Nephron progenitor cell (in vitro differentiated cells): ENCODE measurements at regions not wholly inside any gene's neighbourhood (a gene's known extent, or its start where the extent isn't known, plus 50 kb on each side); places are given as distances from the start of the nearest gene placed in this dataset.
"Not testable (repeated sequence)": the region's sequence is repeated elsewhere in the genome, so short reads cannot be mapped to it uniquely, and the experiment has no call there.

ENCODE experiments used
- DNase-seq: peaks from one replicate; pipeline ENCODE4 v3.0.0; 2021
- H3K27ac Mint-ChIP-seq: 2 replicates; pipeline ENCODE4 v1.8.0; 2021; ENCODE audit warnings: mild to moderate bottlenecking, moderate library complexity, mixed read lengths
- H3K27me3 Mint-ChIP-seq: 2 replicates; pipeline ENCODE4 v1.8.0; 2021; ENCODE audit warnings: mild to moderate bottlenecking, low read depth, mixed read lengths; ENCODE audit not compliant: poor library complexity
- H3K36me3 Mint-ChIP-seq: 2 replicates; pipeline ENCODE4 v1.8.0; 2021; ENCODE audit warnings: low read depth, mixed read lengths
- H3K4me1 Mint-ChIP-seq: 2 replicates; pipeline ENCODE4 v1.8.0; 2021; ENCODE audit warnings: mixed read lengths
- H3K4me3 Mint-ChIP-seq: 2 replicates; pipeline ENCODE4 v1.8.0; 2021; ENCODE audit warnings: mild to moderate bottlenecking, moderate library complexity, mixed read lengths
- H3K9me3 Mint-ChIP-seq: 2 replicates; pipeline ENCODE4 v1.8.0; 2021; ENCODE audit warnings: mild to moderate bottlenecking, moderate library complexity, mixed read lengths
- CTCF ChIP-seq: fragments of 200-600 bp; sonication (generic); IDR thresholded peaks from 2 replicates; pipeline ENCODE4 v1.5.0; 2021; ENCODE audit warnings: antibody characterized with exemption

GRCh38 chr4:147157860-147158701, 212.4 kb upstream of the TTC29 start:
- DNase-seq, result peak; percentile 72

GRCh38 chr4:147160908-147161513, 215.3 kb upstream of the TTC29 start:
- Mint-ChIP-seq H3K9me3 (no peaks in the 10 kb centered on the region), H3K27me3 (no peaks in the 10 kb centered on the region), H3K4me3 (no peak overlapping the region), H3K27ac (no peak overlapping the region), H3K36me3 (no peaks in the 10 kb centered on the region), H3K4me1 (peaks cover 27% of the 10 kb centered on the region)
- DNase-seq, result peak; percentile 28
- peak; percentile 84 for TF ChIP-seq CTCF

More at GRCh38 chr4:147157860-147158701, 212.4 kb upstream of the TTC29 start:
- H3K27me3 Mint-ChIP-seq, result no peaks in the 10 kb centered on the region
- peak overlapping the region; percentile 80 for H3K4me3 Mint-ChIP-seq
- no peak for TF ChIP-seq CTCF
- H3K36me3 Mint-ChIP-seq, result no peaks in the 10 kb centered on the region
- H3K9me3 Mint-ChIP-seq, result no peaks in the 10 kb centered on the region
- no peak overlapping the region for H3K27ac Mint-ChIP-seq
- H3K4me1 Mint-ChIP-seq, result peaks cover 29% of the 10 kb centered on the region

- no peak overlapping the region for H3K4me3 Mint-ChIP-seq
- TF ChIP-seq CTCF, result no peak
- H3K4me1 Mint-ChIP-seq, result peaks cover 4% of the 10 kb centered on the region
- H3K36me3 Mint-ChIP-seq, result no peaks in the 10 kb centered on the region
- DNase-seq, result no peak
- H3K9me3 Mint-ChIP-seq, result no peaks in the 10 kb centered on the region
- H3K27ac Mint-ChIP-seq, result no peak overlapping the region
- peaks cover 3% of the 10 kb centered on the region for H3K27me3 Mint-ChIP-seq
Observed at GRCh38 chr4:147163311-147163710, 217.6 kb upstream of the TTC29 start.

GRCh38 chr4:147168200-147168599, 222.5 kb upstream of the TTC29 start:
- H3K27ac Mint-ChIP-seq, H3K27me3 Mint-ChIP-seq, DNase-seq, H3K4me3 Mint-ChIP-seq, H3K9me3 Mint-ChIP-seq, H3K36me3 Mint-ChIP-seq, H3K4me1 Mint-ChIP-seq: not testable (repeated sequence)

- Mint-ChIP-seq H3K27ac (no peak overlapping the region), H3K27me3 (no peaks in the 10 kb centered on the region)
Observed at GRCh38 chr4:147173322-147173721, 227.7 kb upstream of the TTC29 start.

More at GRCh38 chr4:147173322-147173721, 227.7 kb upstream of the TTC29 start:
- Mint-ChIP-seq H3K9me3 (no peaks in the 10 kb centered on the region), H3K4me3 (no peak overlapping the region), H3K4me1 (peaks cover 11% of the 10 kb centered on the region), H3K36me3 (no peaks in the 10 kb centered on the region)
- no peak for TF ChIP-seq CTCF
- no peak for DNase-seq
